ENCODE measurements at regions not wholly inside any gene's neighbourhood (a gene's known extent, or its start where the extent isn't known, plus 50 kb on each side); places are given as distances from the start of the nearest gene placed in this dataset.
"Not testable (repeated sequence)": the region's sequence is repeated elsewhere in the genome, so short reads cannot be mapped to it uniquely, and the experiment has no call there.

DNA sequence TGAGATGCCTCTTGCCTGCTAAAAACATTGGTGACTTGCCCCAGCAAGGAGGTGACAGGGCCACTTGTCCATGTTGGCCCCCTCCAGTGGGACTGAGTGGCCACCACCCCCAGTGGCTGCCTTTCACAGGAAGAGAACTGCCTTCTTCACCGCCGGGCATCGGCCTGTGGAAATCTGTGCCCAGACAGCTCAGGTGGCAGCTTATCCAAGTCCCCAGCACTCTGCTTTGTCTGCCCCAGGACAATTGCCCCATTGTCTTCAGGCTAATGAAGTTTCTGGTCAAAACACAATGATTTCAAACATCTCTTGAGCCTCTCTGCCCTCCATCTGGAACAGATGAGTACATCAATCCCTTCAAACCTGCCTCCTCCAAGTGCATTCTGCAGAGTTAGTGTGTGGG is 99.1 kb upstream of the PLGLB2 start:
- ATAC-seq; intact Hi-C loops (cut with micrococcal nuclease); DNase-seq: not testable (repeated sequence)

DNA sequence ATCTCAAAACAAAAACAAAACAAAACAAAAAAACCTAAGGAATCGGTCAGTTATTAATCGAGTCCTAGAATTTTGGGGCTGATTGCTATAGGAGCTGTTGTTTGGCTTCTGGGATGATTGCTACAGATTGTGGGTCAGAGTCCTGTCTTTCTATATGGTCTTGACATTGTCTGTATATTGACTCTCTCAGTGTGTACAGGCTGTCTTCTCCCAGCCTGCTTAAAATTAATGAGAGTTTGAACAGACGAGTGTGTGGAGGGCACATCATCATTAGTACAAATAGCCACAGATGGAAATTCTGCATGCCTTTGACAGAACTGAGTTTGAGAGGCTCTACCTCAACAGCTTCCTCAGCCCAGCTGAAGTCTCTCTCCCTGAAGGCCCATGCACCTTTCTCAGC is 98.0 kb upstream of the PLGLB2 start:
- intact Hi-C loops (cut with micrococcal nuclease); DNase-seq; ATAC-seq: not testable (repeated sequence)

GRCh38 chr2:87650837-87651236 is 97.0 kb upstream of the PLGLB2 start:
- DNase-seq; ATAC-seq; intact Hi-C loops (cut with micrococcal nuclease): not testable (repeated sequence)

GRCh38 chr2:87651589-87651988 is 96.3 kb upstream of the PLGLB2 start:
- intact Hi-C loops (cut with micrococcal nuclease); DNase-seq; ATAC-seq: not testable (repeated sequence)

DNA sequence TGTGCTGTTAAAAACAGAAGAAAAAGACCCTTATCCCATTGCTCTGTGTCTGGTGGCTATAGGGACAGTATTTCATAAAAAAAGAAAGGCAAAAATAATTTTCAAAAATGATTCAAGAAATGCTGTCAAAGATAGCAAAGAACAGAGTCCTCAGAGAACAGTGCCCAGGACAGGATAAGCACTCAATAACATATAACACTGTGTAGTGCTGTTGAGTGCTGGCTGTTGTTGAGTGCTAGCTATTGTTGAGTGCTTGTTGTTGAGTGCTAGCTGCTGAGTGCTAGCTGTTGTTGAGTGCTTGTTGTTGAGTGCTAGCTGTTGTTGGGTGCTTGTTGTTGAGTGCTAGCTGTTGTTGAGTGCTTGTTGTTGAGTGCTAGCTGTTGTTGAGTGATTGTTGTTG is 94.5 kb upstream of the PLGLB2 start:
- ATAC-seq; DNase-seq; intact Hi-C loops (cut with micrococcal nuclease): not testable (repeated sequence)

- ATAC-seq; intact Hi-C loops (cut with micrococcal nuclease); DNase-seq: not testable (repeated sequence)
These were observed 93.6 kb upstream of the PLGLB2 start for GRCh38 chr2:87654136-87654814.

DNA sequence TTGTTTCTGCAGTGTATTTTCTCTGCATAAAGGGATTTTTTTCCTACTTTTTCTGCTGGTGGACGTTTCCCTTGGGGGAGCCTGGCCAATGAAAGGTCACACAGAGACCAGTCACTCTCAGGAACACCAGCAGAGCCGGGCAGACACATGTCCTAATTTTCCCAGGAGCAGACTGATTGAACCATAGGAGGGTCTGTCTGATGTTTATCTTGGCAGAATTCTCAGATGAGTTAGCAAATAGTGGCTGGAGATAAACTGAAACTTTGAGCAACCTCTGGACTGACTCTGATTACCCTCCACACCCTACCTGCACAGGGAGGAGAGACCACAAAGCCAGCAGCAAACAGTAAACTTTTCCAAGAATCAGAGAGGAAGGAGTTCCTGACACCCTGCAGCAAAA is 90.0 kb upstream of the PLGLB2 start:
- DNase-seq; intact Hi-C loops (cut with micrococcal nuclease); ATAC-seq: not testable (repeated sequence)

DNA sequence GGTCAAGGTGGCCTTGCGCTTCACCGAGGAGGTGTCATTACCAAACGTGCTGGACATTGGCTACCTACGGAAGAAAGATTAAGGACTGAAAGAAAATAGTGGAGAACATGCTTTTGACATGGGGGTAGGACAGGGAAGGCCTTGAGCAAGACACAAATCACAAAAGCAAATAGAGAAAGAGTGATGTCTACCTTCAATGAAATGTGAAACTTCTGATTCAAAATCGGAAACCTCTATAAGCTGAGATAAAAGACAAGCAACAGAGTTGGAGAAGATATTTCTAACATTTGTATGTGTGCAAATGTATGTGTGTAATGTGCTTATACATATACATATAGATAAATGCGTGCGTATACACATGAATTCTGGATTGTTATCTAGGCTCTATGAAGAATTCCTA is 89.5 kb upstream of the PLGLB2 start:
- intact Hi-C loops (cut with micrococcal nuclease); ATAC-seq; DNase-seq: not testable (repeated sequence)

DNA sequence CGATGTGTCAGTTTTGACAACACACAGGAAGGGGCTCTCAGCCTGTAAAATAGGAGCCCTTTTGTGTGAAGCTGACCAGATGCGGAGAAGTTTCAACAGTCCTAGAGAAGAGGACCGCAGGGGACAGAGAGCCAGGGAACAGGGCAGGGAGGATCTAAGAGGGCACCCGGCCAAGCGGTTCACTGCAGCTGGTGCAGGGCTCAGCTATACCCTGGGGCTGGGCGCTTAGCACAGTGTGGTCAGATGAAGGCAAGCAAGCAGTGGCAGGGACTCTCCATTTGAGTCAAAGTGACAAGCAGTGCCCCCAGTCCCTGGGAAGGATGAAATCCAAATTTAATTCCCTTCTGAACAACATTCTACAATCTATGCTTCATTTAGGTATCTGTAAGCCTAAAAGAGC is 88.9 kb upstream of the PLGLB2 start:
- intact Hi-C loops (cut with micrococcal nuclease); DNase-seq: not testable (repeated sequence)
- ATAC-seq = peak; percentile 37

DNA sequence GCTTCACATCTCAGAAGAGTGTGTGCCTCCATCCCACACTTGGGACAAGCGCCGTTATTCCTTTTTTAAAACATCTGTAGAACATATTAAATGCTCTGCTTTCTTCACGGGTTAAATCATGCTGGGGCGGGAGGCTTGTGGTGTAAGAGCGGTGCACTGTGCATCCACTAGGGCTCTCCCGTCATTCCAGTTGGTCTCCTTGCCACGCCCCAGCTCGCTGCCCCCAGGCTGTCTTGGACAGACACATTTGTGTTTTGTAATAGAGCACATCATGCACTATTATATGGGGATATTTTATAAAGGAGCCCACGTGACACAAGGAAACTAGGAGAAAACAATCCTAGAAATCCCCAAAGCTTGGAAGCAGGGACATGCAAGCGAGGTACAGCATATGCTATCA is 87.7 kb upstream of the PLGLB2 start:
- ATAC-seq; DNase-seq; intact Hi-C loops (cut with micrococcal nuclease): not testable (repeated sequence)

GRCh38 chr2:87662316-87663290 is 85.3 kb upstream of the PLGLB2 start:
- intact Hi-C loops (cut with micrococcal nuclease); ATAC-seq; DNase-seq: not testable (repeated sequence)

DNA sequence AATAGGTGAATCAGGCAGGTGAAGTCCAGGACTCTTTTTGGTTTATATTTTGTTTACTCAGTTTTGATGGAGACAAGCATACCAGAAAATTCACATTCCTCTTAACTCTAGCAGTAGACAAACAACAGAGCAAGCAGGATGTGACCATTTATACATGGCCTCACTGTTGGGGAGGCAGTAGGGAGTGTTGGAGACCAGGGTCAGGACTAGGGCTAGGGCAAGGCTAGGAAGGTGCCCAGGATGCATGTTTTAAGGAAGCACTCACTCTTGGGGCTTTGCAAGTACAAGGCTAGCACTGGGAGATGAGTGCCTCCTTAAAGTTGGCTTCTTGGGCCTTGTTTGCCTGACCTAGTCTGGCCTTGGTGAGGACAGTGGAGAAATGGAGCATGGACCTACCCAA is 84.5 kb upstream of the PLGLB2 start:
- DNase-seq; intact Hi-C loops (cut with micrococcal nuclease); ATAC-seq: not testable (repeated sequence)

DNA sequence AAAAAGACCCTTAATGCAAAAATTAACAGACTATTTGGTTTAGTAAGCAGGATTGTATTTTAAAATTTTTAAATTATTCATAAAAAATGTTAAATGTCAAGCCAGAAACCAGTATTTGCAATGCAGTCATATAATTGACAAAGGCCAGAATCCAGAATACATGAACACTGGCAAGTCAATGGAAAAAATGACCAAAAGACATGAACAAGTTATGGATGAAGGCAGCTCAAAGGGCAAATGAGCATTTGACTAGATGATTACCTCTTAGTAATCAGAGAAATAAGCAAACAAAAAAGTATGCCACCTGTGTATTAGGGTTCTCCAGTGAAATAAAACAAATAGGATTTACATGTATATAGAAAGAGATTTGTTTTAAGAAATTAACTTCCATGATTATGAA is 80.9 kb upstream of the PLGLB2 start:
- intact Hi-C loops (cut with micrococcal nuclease); DNase-seq; ATAC-seq: not testable (repeated sequence)

- intact Hi-C loops (cut with micrococcal nuclease); DNase-seq; ATAC-seq: not testable (repeated sequence)
These were observed 79.5 kb upstream of the PLGLB2 start for GRCh38 chr2:87668361-87668760.

- intact Hi-C loops (cut with micrococcal nuclease); ATAC-seq; DNase-seq: not testable (repeated sequence)
These were observed 78.2 kb upstream of the PLGLB2 start for GRCh38 chr2:87669633-87670231.

DNA sequence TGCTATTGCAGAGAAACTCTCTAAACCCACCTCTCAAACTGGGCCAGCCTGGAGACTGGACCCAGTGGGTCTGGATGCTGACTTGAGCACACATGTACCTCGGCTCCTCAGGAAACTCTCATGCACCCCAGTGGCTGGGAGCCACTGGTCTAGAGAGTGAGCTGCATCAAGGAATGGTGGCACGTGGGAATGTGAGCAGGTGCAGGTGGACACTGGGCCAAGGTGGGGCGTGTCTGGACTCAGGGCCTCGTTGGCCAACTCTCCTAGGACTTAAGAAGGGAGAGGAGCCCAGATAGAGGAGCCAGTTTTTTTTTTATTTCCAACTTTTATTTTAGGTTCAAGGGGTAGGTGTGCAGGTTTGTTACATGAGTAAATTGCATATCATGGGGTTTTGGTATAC is 75.5 kb upstream of the PLGLB2 start:
- DNase-seq; intact Hi-C loops (cut with micrococcal nuclease); ATAC-seq: not testable (repeated sequence)

DNA sequence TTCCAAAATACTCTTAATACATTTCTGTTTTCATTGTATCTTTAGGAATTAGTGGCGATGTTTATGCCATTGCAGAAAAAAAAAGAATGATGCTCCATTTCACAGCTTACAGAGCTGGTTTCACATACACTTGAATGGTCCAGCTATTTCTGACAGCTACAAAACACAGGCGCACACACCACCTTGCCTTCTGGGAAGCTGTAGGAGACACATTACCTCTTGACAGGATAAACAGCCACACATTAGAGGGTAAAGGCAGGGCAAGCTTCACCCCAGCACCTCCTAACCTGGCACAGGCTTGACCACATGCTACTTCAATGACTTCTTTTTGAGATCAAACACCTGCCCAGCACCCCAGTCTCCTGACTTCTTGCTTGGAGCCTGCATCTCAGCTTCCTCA is 73.2 kb upstream of the PLGLB2 start:
- peak; percentile 66 for ATAC-seq
- intact Hi-C loops (cut with micrococcal nuclease); DNase-seq: not testable (repeated sequence)

- ATAC-seq (peak; percentile 77), DNase-seq (peak; percentile 45)
- intact Hi-C loops (cut with micrococcal nuclease) = not testable (repeated sequence)
These were observed 72.4 kb upstream of the PLGLB2 start for GRCh38 chr2:87675487-87675886.

DNA sequence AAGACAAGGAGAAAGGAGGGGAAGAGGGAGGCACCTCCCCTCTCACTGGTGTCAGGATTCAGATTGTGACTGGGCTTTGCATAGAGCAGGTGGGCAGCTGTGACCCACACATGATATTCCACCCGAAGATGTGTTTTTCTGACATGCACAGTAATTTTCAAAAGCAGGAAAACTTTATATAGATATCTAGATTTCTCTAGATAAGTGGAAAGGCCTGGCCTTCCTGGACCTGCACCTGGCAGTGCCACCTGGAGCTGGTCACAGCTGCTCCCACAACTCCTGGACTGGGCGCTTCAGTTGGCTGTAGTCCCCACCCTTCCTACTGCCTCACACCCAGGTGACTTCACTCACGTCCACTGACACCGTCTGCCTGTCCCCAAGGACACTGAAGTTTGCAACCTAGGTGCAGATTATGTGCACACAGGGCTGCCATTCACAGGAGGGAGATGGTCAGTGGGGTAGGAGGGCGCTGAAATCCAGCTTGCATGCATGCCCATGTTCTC is 70.4 kb upstream of the PLGLB2 start:
- DNase-seq; intact Hi-C loops (cut with micrococcal nuclease); ATAC-seq: not testable (repeated sequence)

All from left ventricle myocardium superior (tissue), 1 donor.